HG03108 (cell line): ENCODE measurements at regions not wholly inside any gene's neighbourhood (a gene's known extent, or its start where the extent isn't known, plus 50 kb on each side); places are given as distances from the start of the nearest gene placed in this dataset.

ENCODE experiments used
- ATAC-seq: cut with Tn5 transposase; IDR thresholded peaks from one replicate; pipeline ENCODE4 v1.9.1; 2021; ENCODE audit warnings: moderate library complexity; ENCODE audit not compliant: unreplicated experiment

GRCh38 chr13:106182404-106182803, 353.1 kb downstream of the EFNB2 start:
- ATAC-seq: no peak

GRCh38 chr13:106178816-106179215, 356.6 kb downstream of the EFNB2 start:
- ATAC-seq: no peak

DNA sequence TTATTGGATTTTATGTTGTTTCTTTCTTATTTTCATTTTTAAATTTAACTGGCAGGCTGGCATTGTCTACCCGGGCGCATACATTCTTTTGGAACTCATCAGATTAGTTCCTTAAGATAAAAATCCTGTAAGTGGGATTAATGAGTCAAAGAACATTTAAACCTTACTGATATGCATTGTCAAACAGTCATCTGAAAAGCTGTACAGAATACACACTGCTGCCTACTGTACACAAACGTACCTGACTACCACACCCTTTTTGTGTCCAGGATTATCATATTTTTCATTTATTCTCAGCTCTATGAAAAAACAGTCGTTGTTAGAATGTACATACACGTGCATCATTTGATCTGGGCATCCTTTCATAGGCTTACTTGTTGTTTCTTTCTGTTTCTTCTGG, 358.3 kb downstream of the EFNB2 start:
- ATAC-seq: no peak

- ATAC-seq: no peak
Measured at GRCh38 chr13:106176117-106176516, 359.3 kb downstream of the EFNB2 start.

DNA sequence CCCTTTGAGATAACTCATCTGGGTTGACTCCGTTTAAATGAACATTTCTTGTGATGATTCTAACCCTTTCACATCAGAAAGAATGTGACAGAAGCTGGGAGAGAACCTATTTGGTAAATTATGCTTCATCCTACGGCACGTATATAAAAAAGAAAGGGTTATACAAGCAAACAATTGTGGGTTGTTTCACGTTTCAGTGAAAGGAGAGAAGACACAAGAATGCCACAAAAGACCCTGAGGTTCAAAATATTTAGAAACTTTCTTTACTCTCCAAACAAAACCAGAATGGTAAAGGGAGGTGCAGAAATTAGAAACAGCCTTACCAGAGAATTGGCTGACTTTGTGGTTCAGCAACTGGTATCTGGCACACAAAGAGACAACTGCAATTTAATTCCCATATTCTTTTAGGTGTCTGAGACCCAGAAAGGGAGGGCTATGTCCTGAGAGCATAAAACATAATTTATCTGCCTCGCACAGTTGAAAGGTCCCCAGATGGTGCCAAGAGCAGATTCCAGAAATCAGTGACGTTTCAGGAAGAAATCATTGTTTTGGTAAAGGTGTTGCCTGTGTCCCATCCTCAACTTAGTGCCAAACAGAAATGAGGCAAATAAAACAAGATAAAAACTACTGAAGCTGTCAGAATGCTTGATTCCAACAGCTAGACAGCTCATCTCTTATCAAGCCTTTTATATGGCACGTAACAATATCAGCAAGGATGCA, 361.4 kb downstream of the EFNB2 start:
- ATAC-seq: no peak

DNA sequence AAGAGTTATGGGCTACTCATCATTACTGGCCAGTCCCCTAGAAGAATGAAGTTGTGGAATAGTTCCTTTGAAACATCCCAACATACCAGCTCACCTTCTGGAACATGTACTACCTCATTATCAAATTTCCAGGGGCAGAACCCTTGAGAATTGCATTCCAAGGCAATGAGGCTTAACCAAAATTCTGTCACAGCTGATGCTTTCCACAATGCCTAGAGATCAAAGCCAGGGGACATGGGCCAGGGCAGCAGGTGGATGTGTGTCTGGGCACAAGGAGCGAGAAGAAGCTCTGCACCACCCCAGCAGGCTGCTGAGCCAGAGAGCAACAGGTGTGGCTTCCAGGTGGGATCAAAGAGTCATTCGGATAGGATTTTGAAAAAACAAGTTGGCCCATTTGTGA, 362.1 kb downstream of the EFNB2 start:
- ATAC-seq: no peak

DNA sequence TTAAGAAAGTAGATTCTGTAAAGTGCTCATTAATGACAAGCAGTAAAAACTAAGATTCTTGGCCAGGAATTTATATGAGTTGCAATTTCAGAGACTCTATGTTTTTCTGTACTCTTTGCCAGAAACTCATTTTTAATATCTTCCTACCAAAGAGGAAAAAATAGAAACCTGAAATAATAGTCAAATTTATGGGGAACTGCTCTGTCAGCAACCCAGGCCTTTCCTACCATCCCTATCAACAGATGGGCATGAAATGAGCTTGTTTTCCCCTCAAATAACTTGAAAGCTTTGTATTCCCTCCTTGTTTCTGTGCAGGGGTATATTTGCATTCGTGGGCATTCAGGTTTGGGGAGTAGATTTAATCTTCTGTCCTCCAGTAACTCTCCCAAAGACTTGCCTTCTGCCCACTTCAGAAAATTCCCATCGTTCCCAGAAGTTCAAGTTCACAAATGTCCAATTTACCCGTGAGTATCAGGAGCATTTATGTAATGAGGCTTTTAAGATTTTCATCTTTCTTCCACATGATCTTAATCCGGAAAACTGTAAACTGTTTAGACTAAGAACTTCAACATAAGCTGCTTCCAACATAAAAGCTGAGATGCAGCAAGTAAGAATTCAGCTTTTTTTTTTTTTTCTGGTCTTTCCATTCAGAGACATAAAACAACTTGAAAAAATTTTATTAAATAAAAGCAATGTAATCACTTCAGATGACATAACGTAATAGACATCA, 363.1 kb downstream of the EFNB2 start:
- no peak for ATAC-seq

DNA sequence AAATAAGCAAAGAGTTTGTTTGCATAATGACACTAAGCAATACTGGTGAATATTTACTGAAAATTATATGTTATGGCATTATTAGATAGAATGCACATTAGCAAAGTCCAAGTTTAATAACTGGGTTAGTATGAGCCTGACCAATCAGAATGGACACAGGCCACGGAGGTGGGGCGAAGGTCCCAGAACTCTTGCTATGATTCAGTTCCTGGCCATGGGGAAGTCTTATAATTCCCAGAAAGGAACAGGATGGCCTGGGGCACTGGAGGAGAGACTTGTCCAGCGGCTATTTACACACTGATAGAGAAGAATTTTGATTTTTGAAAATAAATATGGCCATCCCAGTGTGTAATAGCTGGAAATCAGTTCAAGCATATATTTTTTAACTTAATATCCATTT, 372.0 kb downstream of the EFNB2 start:
- no peak for ATAC-seq

GRCh38 chr13:106161146-106161545, 374.3 kb downstream of the EFNB2 start:
- ATAC-seq: no peak

GRCh38 chr13:106159295-106160195, 375.9 kb downstream of the EFNB2 start:
- ATAC-seq: no peak

DNA sequence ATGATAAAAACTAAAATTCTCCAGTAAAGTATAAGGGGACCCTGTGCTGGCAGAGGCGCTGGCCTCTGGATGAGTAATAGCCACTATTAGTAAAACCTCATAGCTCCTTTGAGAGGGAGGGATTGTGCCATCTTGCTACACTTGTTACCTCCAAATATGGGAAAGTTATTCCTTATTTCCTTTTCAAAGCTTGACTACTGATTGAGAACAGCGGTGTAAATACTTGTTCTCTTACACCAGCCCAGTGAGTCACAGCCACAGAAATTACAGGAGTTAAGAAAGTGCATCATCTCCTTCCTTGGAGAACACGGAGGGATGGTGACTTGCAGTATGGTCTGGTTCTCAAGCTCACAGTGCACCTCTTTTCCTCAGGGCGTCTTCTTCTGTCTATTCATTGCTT, 379.0 kb downstream of the EFNB2 start:
- no peak for ATAC-seq

DNA sequence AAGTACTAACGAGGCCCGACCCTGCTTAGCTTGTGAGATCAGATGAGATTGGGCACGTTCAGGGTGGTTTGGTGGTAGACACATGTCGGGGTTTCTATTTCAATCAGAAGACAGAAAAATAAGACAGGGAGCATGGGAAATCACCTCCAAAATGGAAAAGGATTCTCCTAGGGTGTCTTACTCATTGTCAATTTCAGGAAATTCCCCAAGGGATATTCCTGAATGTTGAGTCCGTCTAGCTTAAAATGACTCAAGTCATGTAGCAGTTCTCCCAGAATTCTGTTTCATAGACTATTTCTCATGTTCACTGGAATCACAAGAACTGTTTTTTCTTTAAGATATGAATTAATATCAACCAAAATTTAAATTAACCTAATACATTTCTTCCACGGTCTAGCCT, 380.1 kb downstream of the EFNB2 start:
- no peak for ATAC-seq

- no peak for ATAC-seq
Measured at GRCh38 chr13:106153876-106154275, 381.6 kb downstream of the EFNB2 start.

- ATAC-seq: no peak
Measured at GRCh38 chr13:106153041-106153440, 382.4 kb downstream of the EFNB2 start.

GRCh38 chr13:106152047-106152446, 383.4 kb downstream of the EFNB2 start:
- ATAC-seq: no peak

DNA sequence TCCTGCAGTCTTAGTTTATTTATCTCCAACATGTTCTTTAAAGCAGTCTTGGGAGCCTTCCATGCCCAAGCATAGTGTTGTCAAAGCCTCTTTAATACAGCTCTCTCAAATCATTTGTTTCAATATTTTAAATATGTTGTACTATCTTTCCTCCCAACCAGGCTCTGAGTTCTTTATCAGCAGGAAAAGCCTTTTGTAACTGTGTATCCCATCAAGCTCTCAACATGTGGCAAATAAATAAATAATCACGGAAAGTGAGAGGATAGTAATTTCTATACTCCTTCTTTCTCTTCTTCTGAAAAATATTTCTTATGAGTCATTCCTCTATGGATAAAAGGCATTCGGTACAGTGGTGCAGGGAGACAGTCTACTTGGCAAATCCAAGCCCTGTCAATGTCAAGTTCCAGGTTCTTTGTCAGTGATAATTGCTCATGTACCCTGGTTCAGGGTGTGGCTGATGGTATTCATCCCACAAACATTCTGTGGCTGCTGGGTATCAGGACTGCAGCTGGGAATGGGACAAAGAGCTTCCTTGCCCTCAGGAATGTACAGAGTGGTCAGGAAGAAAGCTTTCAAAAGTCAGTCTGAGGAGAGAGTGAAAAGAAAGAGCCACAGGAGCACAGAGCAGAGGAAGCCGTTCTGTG, 384.3 kb downstream of the EFNB2 start:
- no peak for ATAC-seq

DNA sequence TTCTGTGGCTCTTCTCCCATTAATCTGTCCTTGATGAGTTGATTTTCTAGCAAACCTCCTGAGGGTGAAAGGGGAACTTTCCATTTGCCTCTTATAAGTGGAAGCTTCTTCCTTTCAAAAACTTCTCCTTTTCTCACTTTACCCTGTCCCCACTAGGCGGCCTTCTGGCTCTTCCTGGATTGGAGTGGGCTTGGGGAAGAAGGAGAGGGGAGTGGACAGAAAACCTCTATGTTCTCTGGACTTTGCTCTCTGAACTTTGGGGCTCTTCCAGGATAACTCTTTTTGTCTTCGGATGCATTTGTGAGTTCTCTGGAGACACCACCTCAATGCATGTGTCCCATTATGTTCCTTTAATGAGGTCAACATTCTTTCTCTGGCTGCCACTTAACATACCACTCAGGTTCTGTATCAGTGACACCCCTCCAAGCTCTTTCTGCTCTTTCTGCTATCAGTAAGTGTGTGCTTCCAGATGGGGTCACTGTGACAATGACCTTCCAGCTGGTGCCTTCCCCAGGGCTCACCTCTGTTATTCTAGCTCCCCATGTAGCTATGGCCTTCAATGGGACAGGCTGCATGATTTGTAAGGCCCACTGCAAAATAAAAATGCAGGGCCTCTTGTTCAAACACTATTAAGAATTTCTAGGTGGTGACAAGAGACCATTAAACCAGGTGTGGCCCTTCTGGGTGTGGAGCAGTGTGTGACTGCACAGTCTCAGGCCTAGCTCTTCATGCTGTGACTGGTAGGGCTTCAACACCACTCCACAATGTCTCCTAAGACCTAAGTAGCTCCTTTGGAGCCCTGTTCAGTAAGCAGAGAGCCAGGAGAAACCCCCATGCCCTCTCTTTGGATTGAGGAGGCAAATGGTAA, 389.2 kb downstream of the EFNB2 start:
- no peak for ATAC-seq

- no peak for ATAC-seq
Measured at GRCh38 chr13:106145070-106145469, 390.4 kb downstream of the EFNB2 start.

DNA sequence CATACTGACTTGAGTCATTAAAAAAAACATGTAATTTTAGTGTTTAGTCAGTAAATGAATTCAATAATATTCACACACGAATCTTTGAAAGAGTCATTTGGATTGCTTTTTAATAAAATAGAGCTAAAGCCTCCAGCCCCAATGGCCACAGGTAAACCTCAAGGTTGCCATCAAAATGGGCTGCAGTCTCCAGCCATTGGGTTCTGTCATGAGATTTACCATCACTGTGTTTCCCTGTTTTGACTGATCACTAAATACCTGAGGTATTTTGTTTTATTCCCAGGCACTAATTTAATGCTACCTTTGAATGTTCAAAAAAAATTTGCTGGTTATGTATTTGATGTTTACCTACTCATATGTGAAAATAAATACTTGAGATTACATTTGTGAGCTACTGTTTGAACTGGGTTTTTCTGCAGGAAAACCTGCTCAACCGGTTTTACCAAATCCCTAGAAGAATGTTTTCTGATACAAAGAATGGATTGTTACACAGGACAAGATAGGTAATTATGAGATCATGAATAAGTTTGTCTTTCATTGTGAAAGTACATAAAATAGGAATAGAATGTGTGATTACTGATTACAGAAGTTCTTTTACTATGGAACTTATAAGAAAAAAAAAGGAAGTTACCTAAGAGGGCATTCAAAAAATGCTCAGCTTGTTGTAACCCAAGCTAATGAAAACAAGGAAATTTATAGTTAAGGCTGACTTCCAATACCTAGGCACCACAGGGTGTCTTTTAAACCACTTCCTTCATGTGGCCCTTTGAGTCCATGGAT, 391.3 kb downstream of the EFNB2 start:
- ATAC-seq: no peak
